ENCODE measurements at regions not wholly inside any gene's neighbourhood (a gene's known extent, or its start where the extent isn't known, plus 50 kb on each side); places are given as distances from the start of the nearest gene placed in this dataset.

DNA sequence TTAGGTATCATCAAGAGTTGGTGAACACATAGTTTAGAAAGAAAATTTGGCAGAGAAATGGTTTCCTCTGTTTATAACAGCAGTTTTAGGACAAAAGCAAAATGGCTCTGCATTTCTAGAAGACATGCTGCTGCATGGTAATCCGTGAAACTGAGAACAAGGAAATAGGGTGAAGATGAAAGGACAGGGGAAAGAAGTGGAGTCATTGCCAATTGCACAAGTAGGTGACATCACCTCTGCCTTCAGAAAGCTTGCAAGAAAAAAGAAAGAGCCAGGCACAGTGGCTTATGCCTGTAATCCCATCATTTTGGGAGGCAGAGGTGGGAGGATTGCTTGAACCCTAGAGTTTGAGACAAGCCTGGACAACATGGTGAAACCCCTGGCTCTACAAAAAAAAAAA, 217.6 kb downstream of the LMX1A start:
- TF ChIP-seq CTCF (IDR thresholded peaks at IDR 0.05; ENCODE audit: extremely low read depth in 1 of 2, insufficient read depth in 1 of 2, low read depth in 1 of 2, low read length in 2 of 2) (no peak), POLR2A (IDR thresholded peaks at IDR 0.05; ENCODE audit: low read depth, low read length) (no peak), MYC (IDR thresholded peaks at IDR 0.05; ENCODE audit: low read depth, low read length) (no peak), EZH2 (IDR thresholded peaks at IDR 0.05; ENCODE audit: borderline replicate concordance, low read depth, low read length, severe bottlenecking) (no peak), POLR2AphosphoS5 (IDR thresholded peaks at IDR 0.05; ENCODE audit: insufficient read depth, low read depth, low read length) (no peak), JUN (IDR thresholded peaks at IDR 0.05; ENCODE audit: borderline replicate concordance, insufficient read depth, insufficient read length, low read depth) (no peak)
- TF ChIP-seq, protein P1, sequence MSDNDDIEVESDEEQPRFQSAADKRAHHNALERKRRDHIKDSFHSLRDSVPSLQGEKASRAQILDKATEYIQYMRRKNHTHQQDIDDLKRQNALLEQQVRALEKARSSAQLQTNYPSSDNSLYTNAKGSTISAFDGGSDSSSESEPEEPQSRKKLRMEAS (IDR thresholded peaks at IDR 0.05; ENCODE audit: insufficient read depth, insufficient read length), result no peak

Data from endothelial cell of umbilical vein (primary cell).